Erythroblast (primary cell): ENCODE measurements at regions not wholly inside any gene's neighbourhood (a gene's known extent, or its start where the extent isn't known, plus 50 kb on each side); places are given as distances from the start of the nearest gene placed in this dataset.

Source experiments
- GATA1 ChIP-seq: IDR thresholded peaks from 2 replicates; pipeline ENCODE4 v1.6.1; 2011; ENCODE audit warnings: low read depth, mild to moderate bottlenecking, control low read depth, low read length, moderate library complexity
- POLR2A ChIP-seq: IDR thresholded peaks from 2 replicates; pipeline ENCODE4 v1.6.1; 2011; ENCODE audit warnings: mild to moderate bottlenecking, low read length

GRCh38 chr1:82472489-82473131 is 671.9 kb downstream of the ADGRL2 start:
- no peak for TF ChIP-seq POLR2A
- TF ChIP-seq GATA1, result no peak
